AG09319 (cell line): ENCODE measurements at regions not wholly inside any gene's neighbourhood (a gene's known extent, or its start where the extent isn't known, plus 50 kb on each side); places are given as distances from the start of the nearest gene placed in this dataset.

Source experiments
- DNase-seq: peaks from one replicate; pipeline ENCODE4 v3.0.0-alpha.2; 2010; ENCODE audit warnings: low read depth; ENCODE audit errors: extremely low read depth
- CTCF ChIP-seq: IDR thresholded peaks from 2 replicates; pipeline ENCODE4 v1.5.1; 2011; ENCODE audit warnings: low read depth, mild to moderate bottlenecking, inconsistent platforms, low read length, moderate library complexity

- no peak for DNase-seq
- no peak for TF ChIP-seq CTCF
These were observed 157.3 kb upstream of the DDHD1 start for GRCh38 chr14:53310412-53310811.

GRCh38 chr14:53306911-53307310 is 153.8 kb upstream of the DDHD1 start:
- DNase-seq, result no peak
- no peak for TF ChIP-seq CTCF

GRCh38 chr14:53306267-53306721 is 153.2 kb upstream of the DDHD1 start:
- peak; percentile 73 for TF ChIP-seq CTCF
- DNase-seq, result peak; percentile 48

GRCh38 chr14:53304726-53305381 is 151.7 kb upstream of the DDHD1 start:
- no peak for TF ChIP-seq CTCF
- peak; percentile 12 for DNase-seq

GRCh38 chr14:53295985-53296582 is 143.0 kb upstream of the DDHD1 start:
- TF ChIP-seq CTCF, result peak; percentile 37
- no peak for DNase-seq

GRCh38 chr14:53295372-53295771 is 142.2 kb upstream of the DDHD1 start:
- TF ChIP-seq CTCF, result no peak
- DNase-seq, result no peak

GRCh38 chr14:53286301-53286700 is 133.2 kb upstream of the DDHD1 start:
- no peak for DNase-seq
- no peak for TF ChIP-seq CTCF
